ENCODE measurements at regions not wholly inside any gene's neighbourhood (a gene's known extent, or its start where the extent isn't known, plus 50 kb on each side); places are given as distances from the start of the nearest gene placed in this dataset.

- TF ChIP-seq MTA2 (IDR thresholded peaks at IDR 0.05; ENCODE audit: low read depth) = no peak
- TF ChIP-seq PKNOX1 (IDR thresholded peaks at IDR 0.05) = no peak
- TF ChIP-seq EP300 (IDR thresholded peaks at IDR 0.05; ENCODE audit: low read length) = no peak
- TF ChIP-seq SMC3 (conservative IDR thresholded peaks at IDR 0.05; ENCODE audit: insufficient read depth, low read depth, low read length) = no peak
- TF ChIP-seq CREBBP (IDR thresholded peaks at IDR 0.05; ENCODE audit: low read depth, low read length) = no peak
- no peak for TF ChIP-seq HDAC6 (IDR thresholded peaks at IDR 0.05; ENCODE audit: low read depth, low read length)
- TF ChIP-seq U2AF2 (optimal IDR thresholded peaks at IDR 0.05; ENCODE audit: low read depth, low read length) = no peak
- TF ChIP-seq ZNF140 (CRISPR knock-in tag; IDR thresholded peaks at IDR 0.05) = no peak
These were observed 457.7 kb upstream of the TMPO start for GRCh38 chr12:98057701-98058100.

All from K562 (cell line).